K562 (cell line): ENCODE measurements at regions not wholly inside any gene's neighbourhood (a gene's known extent, or its start where the extent isn't known, plus 50 kb on each side); places are given as distances from the start of the nearest gene placed in this dataset.

ENCODE experiments used
- ATF7 ChIP-seq: fragments of 450-650 bp; IDR thresholded peaks from 2 replicates; pipeline ENCODE4 v1.7.1; 2014; ENCODE audit warnings: mild to moderate bottlenecking, moderate library complexity
- CREB5 ChIP-seq: fragments of 250-450 bp; sonication (Bioruptor Pico); IDR thresholded peaks from 2 replicates; pipeline ENCODE4 v1.5.0; 2020; ENCODE audit warnings: mild to moderate bottlenecking
- CTCF ChIP-seq, 3 experiments: IDR thresholded peaks in 2 of 3; conservative IDR thresholded peaks in 1 of 3; 2 replicates each; pipeline ENCODE4 v1.5.1; 2011 to 2012; ENCODE audit warnings: low read length in 3 of 3, mild to moderate bottlenecking in 3 of 3, control low read depth in 2 of 3, improper control_type of control experiment in 1 of 3, inconsistent platforms in 1 of 3, low read depth in 1 of 3, mixed read lengths in 1 of 3, moderate library complexity in 1 of 3; ENCODE audit not compliant: insufficient read depth in 2 of 3
- EZH2 ChIP-seq: IDR thresholded peaks from 2 replicates; pipeline ENCODE4 v1.6.1; 2012; ENCODE audit warnings: low read depth, mild to moderate bottlenecking, inconsistent platforms, low read length, borderline replicate concordance
- FOXM1 ChIP-seq, 2 experiments: fragments of 450-650 bp in 1 of 2; sonication (generic) in 1 of 2; formaldehyde crosslinking in 1 of 2; IDR thresholded peaks; 2 replicates each; pipeline versions ENCODE4 v1.6.1 to v1.9.0; 2017 to 2022; ENCODE audit warnings: low read depth in 2 of 2, mild to moderate bottlenecking in 2 of 2, missing genetic modification reagents in 1 of 2, moderate library complexity in 1 of 2
- PCBP1 ChIP-seq: fragments of 200-400 bp; formaldehyde crosslinking; IDR thresholded peaks from 2 replicates; pipeline ENCODE4 v1.6.1; 2018; ENCODE audit warnings: mild to moderate bottlenecking, low read depth, low read length; ENCODE audit not compliant: poor library complexity, severe bottlenecking
- RAD21 ChIP-seq, 2 experiments: fragments of 250-450 bp in 1 of 2; fragments of 450-650 bp in 1 of 2; sonication (Bioruptor Pico) in 1 of 2; formaldehyde crosslinking in 1 of 2; IDR thresholded peaks in 1 of 2; conservative IDR thresholded peaks in 1 of 2; 2 replicates each; pipeline versions ENCODE4 v1.4.0 to v1.8.0; 2020 to 2022; ENCODE audit warnings: mild to moderate bottlenecking in 2 of 2, moderate library complexity in 1 of 2
- ZNF592 ChIP-seq: fragments of 450-650 bp; IDR thresholded peaks from 2 replicates; pipeline ENCODE4 v1.6.1; 2017; ENCODE audit warnings: antibody characterized with exemption, mild to moderate bottlenecking
- TF ChIP-seq, protein P1 (sequence below): fragments of 450-650 bp; IDR thresholded peaks from 2 replicates; pipeline ENCODE4 v1.6.1; 2017; ENCODE audit warnings: mild to moderate bottlenecking, moderate library complexity

- TF ChIP-seq CREB5 = no peak
- TF ChIP-seq, protein P1, sequence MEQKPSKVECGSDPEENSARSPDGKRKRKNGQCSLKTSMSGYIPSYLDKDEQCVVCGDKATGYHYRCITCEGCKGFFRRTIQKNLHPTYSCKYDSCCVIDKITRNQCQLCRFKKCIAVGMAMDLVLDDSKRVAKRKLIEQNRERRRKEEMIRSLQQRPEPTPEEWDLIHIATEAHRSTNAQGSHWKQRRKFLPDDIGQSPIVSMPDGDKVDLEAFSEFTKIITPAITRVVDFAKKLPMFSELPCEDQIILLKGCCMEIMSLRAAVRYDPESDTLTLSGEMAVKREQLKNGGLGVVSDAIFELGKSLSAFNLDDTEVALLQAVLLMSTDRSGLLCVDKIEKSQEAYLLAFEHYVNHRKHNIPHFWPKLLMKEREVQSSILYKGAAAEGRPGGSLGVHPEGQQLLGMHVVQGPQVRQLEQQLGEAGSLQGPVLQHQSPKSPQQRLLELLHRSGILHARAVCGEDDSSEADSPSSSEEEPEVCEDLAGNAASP = no peak
- TF ChIP-seq ZNF592 = no peak
- no peak for TF ChIP-seq RAD21 (CRISPR knock-in tag; conservative IDR thresholded peaks at IDR 0.05 in 1 of 2, IDR thresholded peaks at IDR 0.05 in 1 of 2)
- TF ChIP-seq CTCF (IDR thresholded peaks at IDR 0.05 in 2 of 3, conservative IDR thresholded peaks at IDR 0.05 in 1 of 3; ENCODE audit: insufficient read depth in 2 of 3, low read depth in 1 of 3, low read length in 3 of 3) = no peak
- no peak for TF ChIP-seq FOXM1 (IDR thresholded peaks at IDR 0.05; ENCODE audit: low read depth)
- TF ChIP-seq FOXM1 (CRISPR knock-in tag; IDR thresholded peaks at IDR 0.05; ENCODE audit: low read depth) = no peak
- TF ChIP-seq ATF7 = no peak
- TF ChIP-seq EZH2 = no peak
- TF ChIP-seq PCBP1 = no peak
These were observed 80.5 kb upstream of the VAV3 start for GRCh38 chr1:108045460-108045859.
